DMS153 treated with DMSO at 0.1 percent for 48 hours (cell line): ENCODE measurements at regions not wholly inside any gene's neighbourhood (a gene's known extent, or its start where the extent isn't known, plus 50 kb on each side); places are given as distances from the start of the nearest gene placed in this dataset.

ENCODE experiments used
- DNase-seq: peaks from one replicate; lab custom pipeline; 2025; ENCODE audit not compliant: unreplicated experiment; lab: John Stamatoyannopoulos, UW

DNA sequence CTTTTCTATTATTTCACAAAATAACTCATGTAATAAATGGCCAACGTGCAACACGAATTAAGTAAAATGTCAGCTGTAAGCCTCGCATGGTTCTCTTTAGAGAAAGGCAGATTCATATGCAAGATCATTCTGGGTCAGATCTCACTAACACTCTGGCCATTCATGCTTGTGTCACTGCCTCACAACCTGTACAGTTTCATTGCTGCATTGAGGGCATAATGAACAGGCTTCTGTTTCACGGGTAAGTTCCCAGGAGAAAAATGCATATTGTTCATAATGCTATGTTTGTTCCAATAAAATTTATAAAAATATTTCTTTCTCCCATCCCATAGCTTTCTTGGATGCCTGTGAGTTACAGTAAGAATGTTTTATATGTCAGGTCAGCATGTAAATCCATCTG lies 734.0 kb upstream of the ANKRD30A start:
- no peak for DNase-seq

DNA sequence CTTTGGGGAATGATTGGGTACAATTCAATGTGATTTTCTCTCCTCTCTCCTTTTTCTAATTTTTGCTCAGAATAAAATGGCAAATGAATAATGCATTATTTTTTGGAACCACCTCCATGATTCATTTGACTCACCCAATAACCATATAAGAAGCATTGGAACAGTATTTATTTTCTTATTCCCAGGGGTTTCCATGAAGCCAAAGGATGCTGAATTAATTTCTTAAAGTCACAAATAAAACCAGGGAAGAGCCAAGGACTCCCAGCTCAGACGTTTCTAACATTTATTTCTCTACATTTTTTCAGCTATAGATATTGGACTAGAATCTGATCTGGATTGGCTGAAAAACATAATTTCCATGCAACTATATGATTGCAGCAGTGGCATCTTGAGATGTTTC lies 735.2 kb upstream of the ANKRD30A start:
- DNase-seq = no peak

DNA sequence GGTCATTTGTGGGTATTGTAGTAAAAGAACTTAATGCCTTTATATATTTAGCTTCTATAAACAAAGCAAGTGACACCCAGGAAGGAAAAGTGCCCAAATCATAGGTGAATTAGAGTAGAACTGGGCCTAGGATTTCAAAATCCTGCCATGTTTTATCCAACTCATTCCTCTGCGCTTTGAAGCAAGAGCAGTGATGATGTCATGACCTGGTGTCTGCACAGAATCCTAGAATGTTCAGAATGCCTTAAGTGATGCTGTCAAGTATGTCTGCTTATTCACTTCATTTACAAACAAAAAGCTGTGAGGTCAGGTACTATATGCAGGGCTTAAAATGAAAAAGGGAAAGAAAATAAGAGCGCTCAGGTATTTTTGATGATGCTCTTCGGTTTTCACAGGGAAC lies 737.2 kb upstream of the ANKRD30A start:
- no peak for DNase-seq

DNA sequence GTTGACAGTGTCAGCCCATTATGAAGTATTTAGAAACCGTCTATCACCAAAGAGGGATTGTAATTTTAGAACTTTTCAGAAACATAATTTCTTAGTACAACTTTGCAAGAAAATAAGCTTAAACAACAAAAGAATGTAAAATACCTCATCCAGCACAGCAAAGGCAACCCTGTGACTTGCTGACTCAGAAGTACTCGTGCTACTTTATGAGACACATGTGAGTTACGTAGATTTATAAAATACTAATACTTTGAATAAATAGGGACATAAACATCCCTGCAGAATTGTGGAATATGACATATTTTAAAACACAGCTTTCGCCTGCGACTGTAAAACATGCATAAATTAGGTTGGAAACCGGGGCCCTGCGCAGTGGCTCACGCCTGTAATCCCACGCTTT lies 739.7 kb upstream of the ANKRD30A start:
- no peak for DNase-seq

DNA sequence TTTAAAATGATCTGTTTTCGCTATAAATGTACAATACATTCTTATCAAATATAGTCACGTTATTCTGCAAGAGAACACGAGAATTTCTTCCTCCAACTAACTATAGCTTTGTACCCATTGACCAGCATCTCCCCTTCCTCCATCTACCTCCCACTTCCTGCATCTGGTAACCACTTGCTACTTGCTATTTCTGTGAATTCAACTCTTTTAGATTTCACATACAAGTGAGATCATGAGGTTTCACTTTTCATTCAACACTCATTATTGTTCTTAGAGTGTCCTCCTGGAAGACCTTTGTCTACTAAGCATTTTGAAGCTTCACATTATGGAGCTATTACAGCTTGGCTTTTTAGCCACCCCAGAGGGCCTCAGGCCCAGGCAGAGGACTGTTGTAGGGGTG lies 741.3 kb upstream of the FZD8 start:
- no peak for DNase-seq

DNA sequence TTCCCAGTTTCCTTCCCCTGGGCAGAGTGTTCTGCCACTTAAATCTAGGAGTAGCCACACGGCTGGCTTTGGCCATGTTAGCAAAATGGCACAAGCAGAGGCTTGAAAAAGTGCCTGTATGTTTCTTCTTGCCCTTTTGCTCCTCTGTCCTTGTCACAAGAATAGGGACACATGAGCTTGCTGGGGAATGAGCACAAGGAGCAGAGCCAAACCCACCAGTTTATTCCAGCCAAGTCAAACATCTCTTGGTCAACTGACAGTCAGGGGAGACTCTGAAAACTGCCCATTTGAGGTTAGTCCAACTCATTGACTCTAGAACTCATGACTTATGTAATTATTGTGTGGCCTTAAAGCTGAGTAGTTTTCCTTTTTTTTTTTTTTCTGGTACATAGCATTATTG lies 739.7 kb upstream of the FZD8 start:
- no peak for DNase-seq

DNA sequence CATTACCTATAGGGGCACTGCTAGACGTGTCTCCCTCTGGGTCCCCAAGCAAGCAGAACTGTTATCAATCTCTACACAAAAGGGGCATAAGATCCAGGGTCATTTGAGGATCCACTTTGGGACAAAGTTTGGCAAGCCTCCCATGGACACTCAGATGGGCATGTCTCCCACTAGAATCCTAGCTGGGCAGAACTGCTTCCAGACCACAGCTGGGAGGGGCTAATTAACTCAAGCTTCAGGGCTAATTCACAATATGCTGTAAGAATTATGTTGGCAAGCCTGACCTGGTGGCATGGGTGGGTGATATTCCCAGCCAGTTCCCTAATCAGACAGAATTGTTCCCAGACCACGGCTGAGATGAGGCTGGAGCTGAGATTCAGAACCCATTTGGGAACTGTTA lies 738.4 kb upstream of the FZD8 start:
- DNase-seq = no peak

DNA sequence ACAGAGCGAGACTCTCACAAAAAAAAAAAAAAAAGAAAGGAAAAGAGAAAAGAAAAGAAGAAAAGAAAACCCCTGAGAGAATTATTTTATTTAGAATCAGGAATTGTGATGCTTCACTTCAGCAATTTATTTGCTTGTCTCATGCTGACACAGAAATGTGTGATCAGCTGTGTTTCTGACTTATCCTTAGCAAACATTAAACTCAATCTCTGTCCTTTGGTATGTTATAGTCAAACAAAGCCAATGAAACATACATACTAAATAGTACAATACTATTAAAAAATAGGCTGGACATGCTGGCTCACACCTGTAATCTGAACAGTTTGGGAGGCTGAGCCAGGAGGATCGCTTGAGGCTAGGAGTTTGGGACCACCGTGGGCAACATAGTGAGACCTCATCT lies 733.0 kb upstream of the FZD8 start:
- no peak for DNase-seq

DNA sequence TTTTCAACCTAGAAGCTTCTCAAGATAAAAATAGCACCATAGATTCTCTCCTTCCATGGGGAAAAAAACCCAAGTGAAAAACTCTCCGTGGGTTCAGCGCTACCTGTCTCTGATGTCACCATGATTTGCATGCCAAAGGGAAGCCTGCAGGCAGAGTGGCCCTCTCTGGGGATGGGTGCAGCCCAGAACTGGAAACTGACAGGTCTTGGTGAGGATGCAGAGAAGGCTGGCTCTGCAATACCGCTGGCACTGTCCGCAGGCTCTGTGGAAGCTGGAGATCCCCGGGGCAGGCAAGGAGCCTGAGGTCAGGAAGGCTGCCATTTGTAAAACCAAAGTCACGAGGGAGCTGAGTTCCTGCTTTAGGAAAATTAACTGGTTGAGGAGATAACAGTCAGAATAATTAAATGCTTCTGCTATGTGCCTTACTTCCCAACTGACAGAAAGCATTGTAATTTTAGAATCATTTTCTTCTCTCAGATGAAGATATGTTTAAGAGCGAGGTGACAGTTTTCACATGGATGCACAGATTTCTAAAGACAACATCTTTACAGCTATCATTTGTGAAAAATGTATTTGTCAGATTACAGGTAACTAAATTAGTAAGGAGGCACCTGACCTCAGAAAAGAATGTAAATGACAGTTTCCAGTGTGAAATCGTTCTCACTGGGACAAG lies 731.5 kb upstream of the FZD8 start:
- no peak for DNase-seq

DNA sequence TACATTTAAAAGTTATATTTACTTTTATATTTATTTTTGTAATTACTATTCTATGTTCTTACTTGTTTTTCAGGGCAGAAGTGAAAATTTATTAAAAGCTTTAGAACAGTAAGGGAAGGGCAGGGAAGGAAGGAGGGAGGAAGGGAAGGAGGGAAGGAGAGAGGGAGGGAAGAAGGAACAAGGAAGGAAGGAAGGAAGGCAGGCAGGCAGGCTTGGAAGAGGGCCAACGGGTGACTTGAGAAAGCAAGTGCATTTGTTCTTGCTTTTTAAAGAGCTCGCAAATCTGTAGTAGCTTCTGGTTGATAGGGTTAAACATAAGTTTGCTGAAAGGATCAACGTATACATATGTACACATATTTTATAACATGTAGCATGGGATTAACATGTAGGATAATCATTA lies 725.3 kb upstream of the FZD8 start:
- no peak for DNase-seq

DNA sequence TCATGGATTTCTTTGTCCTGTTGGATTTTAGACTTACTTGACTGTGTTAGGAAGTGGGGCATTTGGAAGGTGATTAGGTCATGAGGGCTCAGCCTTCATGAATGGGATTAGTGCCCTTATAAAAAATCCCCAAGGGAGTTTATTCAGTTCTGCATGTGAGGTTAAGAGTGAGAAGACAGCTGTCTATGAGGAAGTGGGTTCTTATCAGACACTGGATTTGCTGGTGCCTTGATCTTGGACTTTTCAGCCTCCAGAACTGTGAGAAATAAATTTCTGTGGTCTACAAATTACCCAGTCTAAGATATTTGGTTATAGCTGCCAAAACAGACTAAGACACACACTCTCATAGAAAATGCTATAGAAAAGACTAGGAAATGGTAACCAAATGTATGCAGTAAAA lies 724.7 kb upstream of the FZD8 start:
- no peak for DNase-seq

DNA sequence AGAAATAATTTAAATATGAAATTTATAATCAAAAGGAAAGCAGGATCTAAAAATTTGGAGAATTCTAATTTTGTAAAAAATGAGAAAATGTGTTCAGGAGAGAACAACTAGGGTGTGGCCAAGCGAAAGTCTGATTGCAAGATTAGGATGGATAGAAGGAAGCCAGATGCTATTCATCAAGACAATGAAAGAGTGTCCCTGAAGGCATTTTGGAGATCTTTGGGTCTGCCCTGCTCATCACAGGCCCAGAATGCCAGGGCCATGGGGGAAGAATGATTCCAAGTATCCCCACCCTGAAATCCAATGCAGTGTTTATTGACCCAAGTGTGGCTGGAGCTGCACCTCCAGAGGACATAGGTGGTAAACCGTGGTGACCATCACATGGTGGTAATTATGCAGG lies 724.0 kb upstream of the FZD8 start:
- no peak for DNase-seq

DNA sequence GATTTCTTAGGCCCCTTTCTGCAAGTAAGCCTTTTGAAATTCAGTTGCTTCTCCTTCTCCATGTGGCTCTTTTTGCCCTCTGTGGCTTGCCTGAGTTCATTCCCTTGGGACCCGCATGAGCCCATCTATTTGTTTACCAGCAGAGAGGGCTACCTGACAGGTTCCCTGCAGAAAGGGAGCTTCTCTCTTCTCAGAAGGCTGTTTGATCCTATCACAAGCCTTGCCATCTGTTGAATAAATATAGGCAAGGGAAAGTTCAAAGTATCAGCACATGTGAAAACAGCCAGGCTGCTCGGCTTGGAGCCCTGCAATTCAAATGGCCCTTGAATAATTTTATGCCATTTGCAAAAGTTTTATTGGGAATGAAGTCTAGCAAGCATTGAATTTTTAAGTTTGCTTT lies 720.2 kb upstream of the FZD8 start:
- no peak for DNase-seq

DNA sequence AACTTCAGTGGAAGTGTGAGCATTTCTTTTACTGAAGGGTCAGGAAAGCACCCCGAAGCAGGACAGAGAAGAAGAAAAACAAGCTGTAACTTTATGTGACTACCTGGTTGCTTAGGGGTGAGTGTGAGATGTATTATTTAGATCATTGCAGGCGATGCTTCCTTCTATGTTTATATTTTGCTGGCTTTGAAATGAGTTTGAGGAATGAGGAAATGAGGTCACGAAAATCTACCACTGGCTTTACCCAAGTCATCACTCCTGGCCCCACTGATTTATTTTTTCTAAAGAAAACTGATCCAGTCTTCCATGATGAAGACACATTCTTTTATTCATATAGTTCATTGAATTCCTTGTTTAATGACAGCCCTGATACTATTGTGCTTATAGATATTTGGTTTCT lies 716.6 kb upstream of the FZD8 start:
- DNase-seq = no peak

DNA sequence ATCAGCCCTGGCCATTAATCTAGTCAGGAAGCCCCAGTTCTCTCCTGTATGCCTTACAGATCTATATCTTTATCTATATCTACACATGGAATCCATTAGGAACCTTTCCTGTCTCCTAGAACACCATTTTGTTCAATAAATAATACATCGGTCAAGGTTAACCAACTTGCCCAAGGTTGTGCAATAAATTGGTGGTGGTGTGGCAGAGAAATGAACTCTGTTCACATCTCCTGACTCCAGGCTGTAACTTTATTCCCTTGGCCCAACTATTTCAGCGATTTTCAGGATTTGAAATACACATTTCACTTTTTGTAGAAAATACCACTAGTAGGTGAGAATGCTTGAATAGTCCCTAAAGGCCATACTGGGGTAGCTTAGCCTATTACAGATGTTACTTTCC lies 712.5 kb upstream of the FZD8 start:
- no peak for DNase-seq

DNA sequence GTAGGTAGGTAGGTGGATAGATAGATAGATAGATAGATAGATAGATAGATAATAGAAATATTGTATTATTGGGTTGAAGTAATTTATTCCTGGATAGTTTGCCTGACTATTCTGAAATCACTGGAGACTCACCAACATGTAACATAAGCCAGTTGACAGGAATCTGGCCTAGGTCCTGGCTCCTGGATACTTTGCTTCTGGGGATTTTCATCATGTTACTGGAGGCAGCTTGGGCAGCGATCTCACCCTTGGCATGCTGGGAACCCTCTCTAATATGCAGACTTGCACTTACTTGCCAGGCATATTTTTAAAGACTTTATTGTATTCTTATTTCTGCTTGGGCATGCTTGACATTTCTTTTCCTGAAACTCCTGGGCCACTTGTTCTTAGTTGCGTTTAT lies 709.1 kb upstream of the FZD8 start:
- no peak for DNase-seq

DNA sequence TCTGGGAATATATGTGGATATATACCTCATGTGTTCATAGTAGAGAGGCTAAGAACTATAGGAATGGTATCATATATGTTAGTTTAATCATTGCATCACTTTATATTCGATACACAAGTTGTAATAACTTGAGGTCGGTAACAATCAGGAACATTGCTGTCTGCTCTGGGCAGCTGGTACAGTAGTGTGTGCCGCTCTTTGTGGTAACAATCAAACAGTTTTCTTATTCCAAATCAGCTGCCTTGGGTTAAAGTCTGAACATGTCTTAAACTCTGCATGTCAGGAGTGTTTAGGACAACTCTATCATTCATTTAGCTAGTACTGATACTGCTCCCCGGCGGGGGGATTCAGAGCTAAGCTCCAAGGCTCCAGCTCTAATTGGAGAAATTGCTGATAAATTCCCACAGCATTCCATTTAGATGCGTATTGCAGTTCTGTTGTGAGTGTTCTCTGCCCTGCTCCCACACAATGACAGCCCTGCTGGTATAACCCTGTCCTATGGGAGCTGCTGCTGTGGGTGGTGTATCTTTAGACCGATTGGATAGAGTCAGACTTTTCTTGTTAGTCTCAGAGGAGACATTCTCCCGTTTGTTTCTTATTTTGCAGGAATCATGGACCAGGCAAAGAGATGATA lies 707.5 kb upstream of the FZD8 start:
- DNase-seq = no peak

DNA sequence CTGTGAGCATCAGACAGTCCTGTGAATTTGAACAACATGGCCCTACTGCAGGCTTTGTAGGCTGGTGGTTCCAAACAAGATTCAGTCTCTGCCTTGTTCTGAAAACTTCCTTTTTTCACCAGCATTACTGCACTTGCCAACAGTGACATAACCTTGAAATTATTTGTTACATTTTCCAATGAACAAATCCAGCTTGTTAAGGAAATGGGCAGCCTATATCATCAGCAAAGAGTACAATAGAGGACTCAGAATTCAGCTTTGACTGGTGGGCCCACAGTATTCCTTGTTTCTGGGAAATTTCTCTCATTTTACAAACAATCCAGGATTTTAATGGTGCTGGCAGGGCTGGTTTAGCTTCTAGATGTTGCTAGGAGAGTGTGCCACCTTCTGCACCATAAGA lies 703.7 kb upstream of the FZD8 start:
- DNase-seq = no peak

DNA sequence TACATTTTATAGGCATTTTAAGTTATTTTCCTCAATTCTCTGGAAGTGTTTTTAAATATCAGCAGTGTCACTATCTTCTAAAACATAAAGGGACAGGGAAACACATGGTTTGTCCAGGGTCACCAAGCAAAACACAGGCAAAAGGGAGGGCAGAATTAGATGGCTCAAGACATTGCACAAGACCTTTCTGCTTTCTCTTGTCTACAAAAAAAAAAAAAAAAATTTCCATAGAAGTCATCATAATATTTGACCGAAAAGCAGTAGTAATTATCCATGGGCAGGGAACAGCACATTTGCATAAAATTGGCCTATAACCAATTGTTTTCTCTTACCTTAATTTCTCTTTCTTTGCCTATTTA lies 703.1 kb upstream of the FZD8 start:
- DNase-seq = no peak

DNA sequence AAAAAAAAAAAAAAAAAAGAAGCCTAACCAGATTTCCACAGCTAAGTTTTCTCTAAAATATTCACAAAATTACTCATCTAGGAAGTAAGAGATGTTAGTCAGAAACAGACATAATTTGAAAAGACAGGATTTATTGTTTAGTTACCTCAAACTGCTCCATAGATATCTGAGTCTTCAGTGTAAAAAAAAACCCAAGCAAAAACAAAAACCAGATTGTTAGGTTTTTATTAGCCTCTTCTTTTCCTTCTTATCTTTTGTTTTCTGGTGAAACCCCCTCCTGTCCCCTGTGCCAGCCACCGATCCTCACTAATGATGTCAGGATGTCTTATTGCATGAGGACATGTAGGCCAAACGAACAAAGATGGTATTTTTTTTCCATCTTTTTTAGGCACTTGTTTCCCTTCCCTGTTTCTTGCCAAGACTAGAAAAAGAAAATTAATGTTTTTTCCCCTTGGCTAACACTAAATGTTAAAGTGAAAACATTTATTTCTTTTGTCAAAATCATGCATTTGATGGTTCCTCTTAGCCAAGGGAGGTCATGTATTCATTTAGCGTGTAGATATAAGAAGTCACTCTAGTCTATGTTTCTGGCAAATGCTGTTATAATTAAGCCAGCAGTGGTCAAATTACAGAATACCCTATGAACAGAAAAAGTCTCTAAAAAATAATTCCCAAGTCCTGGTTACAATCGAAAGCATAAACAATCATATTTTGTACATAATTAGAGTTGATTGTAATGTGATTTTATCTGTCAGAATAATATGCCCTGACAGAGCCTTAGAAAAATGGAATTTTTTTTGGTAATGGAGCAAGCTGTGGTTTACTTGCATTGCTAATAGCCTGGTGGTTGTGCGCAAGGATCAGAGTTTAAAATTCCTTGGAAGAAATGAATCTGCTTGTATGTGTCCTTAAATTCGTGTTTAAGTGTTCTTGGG lies 702.4 kb upstream of the FZD8 start:
- DNase-seq = no peak

DNA sequence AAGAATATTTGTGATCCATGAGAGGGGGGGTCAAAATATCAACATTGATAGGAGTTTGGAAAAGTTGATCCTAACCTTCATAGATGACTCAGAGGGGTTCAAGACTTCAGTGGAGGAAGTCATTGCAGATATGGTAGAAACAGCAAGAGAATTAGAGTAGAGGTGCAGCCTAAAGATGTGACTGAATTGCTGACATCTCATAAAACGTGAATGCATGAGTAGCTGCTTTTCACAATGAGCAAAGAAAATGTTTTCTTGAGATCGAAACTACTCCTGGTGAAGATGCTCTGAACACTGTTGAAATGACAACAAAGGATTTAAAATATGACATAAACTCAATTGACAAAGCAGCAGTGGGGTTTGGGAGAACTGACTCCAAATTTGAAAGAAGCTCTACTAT lies 700.7 kb upstream of the FZD8 start:
- no peak for DNase-seq

DNA sequence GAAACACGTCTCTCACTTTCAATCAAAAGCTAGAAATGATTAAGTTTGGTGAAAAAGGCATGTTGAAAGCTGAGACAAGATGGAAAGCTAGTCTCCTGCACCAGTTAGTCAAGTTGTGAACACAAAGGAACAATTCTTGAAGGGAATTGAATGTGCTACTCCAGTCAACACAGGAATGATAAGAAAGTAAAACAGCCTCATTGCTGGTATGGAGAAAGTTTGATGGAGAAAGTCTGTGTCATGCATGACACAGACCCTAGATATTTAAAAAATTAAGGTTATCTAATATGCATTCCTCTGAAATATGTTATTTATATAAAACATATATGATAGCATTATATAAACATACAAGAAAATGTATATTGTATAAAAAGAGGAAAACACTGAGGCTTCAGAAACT lies 699.4 kb upstream of the FZD8 start:
- DNase-seq = no peak
